ENCODE measurements at regions not wholly inside any gene's neighbourhood (a gene's known extent, or its start where the extent isn't known, plus 50 kb on each side); places are given as distances from the start of the nearest gene placed in this dataset.

DNA sequence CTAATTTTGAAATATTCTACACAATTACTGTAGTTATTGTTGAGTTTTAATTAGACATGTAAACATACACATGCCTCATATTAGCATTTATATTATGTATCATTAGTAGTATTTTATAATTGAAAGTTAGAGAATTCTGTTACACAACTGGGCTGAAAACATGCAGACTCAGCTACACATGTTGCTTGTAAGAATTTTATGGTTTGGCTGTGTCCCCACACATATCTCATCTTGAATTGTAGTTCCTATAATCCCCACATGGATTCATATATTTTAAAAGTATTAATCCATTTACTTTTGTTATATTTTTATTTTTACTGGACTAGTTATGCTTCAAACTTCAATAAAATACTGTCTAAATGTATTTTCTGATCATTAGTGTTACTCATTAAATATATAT lies 2075.3 kb upstream of the C9orf72 start:
- TF ChIP-seq, protein P1, sequence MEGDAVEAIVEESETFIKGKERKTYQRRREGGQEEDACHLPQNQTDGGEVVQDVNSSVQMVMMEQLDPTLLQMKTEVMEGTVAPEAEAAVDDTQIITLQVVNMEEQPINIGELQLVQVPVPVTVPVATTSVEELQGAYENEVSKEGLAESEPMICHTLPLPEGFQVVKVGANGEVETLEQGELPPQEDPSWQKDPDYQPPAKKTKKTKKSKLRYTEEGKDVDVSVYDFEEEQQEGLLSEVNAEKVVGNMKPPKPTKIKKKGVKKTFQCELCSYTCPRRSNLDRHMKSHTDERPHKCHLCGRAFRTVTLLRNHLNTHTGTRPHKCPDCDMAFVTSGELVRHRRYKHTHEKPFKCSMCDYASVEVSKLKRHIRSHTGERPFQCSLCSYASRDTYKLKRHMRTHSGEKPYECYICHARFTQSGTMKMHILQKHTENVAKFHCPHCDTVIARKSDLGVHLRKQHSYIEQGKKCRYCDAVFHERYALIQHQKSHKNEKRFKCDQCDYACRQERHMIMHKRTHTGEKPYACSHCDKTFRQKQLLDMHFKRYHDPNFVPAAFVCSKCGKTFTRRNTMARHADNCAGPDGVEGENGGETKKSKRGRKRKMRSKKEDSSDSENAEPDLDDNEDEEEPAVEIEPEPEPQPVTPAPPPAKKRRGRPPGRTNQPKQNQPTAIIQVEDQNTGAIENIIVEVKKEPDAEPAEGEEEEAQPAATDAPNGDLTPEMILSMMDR (IDR thresholded peaks at IDR 0.05) = no peak
- no peak for TF ChIP-seq POLR2A (IDR thresholded peaks at IDR 0.05)

Measured in right lobe of liver (tissue), 4 donors.